ENCODE measurements at regions not wholly inside any gene's neighbourhood (a gene's known extent, or its start where the extent isn't known, plus 50 kb on each side); places are given as distances from the start of the nearest gene placed in this dataset.

DNA sequence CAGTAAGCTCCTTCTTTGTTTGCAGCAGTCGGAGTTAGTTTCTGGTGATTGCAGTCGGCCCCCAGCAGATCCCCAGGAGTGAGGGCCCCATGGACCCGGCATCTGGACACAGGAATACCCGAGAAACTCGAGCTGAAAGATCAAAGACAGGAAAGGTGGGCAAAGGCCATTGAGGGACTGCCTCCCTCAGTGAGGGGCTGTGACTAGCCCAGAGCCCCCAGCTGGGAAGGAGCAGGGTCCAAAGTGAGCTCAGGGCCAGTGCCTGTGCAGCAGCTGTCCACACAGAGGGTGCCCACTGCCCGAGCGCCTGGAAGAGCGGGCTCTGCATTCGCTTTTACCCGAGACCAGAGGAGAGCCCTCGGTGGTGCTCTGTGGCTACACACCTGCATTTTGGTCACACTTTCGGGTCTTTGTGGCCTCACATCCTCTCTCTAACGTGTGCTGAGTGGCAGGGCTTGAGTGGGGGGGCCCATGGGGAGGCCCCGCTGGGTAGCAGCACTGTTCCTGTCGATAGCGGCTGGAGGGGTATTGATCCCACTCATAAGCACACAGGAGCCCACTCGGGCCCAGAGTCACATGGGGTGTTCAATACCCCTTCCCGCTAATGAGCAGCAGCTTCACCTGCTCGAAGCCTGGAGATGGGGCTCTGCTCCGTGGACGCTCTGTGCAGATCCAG is 532.9 kb downstream of the TBC1D22A start:
- TF ChIP-seq, protein P1, sequence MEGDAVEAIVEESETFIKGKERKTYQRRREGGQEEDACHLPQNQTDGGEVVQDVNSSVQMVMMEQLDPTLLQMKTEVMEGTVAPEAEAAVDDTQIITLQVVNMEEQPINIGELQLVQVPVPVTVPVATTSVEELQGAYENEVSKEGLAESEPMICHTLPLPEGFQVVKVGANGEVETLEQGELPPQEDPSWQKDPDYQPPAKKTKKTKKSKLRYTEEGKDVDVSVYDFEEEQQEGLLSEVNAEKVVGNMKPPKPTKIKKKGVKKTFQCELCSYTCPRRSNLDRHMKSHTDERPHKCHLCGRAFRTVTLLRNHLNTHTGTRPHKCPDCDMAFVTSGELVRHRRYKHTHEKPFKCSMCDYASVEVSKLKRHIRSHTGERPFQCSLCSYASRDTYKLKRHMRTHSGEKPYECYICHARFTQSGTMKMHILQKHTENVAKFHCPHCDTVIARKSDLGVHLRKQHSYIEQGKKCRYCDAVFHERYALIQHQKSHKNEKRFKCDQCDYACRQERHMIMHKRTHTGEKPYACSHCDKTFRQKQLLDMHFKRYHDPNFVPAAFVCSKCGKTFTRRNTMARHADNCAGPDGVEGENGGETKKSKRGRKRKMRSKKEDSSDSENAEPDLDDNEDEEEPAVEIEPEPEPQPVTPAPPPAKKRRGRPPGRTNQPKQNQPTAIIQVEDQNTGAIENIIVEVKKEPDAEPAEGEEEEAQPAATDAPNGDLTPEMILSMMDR (tag by site-specific recombination; IDR thresholded peaks at IDR 0.05): no peak
- TF ChIP-seq ZNF670 (tag by site-specific recombination; IDR thresholded peaks at IDR 0.05; ENCODE audit: low read depth) (no peak), ZNF658 (tag by site-specific recombination; IDR thresholded peaks at IDR 0.05) (no peak), ZNF155 (tag by site-specific recombination; IDR thresholded peaks at IDR 0.05) (no peak), ZNF558 (tag by site-specific recombination; IDR thresholded peaks at IDR 0.05) (no peak), ZNF433 (tag by site-specific recombination; IDR thresholded peaks at IDR 0.05; ENCODE audit: low read depth) (no peak), ZNF274 (IDR thresholded peaks at IDR 0.05; ENCODE audit: low read length) (no peak), ZNF274 (tag by site-specific recombination; IDR thresholded peaks at IDR 0.05; ENCODE audit: borderline replicate concordance) (no peak), ZNF423 (tag by site-specific recombination; IDR thresholded peaks at IDR 0.05) (no peak), ZNF830 (tag by site-specific recombination; IDR thresholded peaks at IDR 0.05; ENCODE audit: low read depth) (no peak), ZNF747 (tag by site-specific recombination; IDR thresholded peaks at IDR 0.05) (no peak), ZBTB7A (tag by site-specific recombination; IDR thresholded peaks at IDR 0.05; ENCODE audit: low read depth) (no peak), ZNF138 (tag by site-specific recombination; IDR thresholded peaks at IDR 0.05; ENCODE audit: borderline replicate concordance) (no peak)
- TF ChIP-seq, protein P2, sequence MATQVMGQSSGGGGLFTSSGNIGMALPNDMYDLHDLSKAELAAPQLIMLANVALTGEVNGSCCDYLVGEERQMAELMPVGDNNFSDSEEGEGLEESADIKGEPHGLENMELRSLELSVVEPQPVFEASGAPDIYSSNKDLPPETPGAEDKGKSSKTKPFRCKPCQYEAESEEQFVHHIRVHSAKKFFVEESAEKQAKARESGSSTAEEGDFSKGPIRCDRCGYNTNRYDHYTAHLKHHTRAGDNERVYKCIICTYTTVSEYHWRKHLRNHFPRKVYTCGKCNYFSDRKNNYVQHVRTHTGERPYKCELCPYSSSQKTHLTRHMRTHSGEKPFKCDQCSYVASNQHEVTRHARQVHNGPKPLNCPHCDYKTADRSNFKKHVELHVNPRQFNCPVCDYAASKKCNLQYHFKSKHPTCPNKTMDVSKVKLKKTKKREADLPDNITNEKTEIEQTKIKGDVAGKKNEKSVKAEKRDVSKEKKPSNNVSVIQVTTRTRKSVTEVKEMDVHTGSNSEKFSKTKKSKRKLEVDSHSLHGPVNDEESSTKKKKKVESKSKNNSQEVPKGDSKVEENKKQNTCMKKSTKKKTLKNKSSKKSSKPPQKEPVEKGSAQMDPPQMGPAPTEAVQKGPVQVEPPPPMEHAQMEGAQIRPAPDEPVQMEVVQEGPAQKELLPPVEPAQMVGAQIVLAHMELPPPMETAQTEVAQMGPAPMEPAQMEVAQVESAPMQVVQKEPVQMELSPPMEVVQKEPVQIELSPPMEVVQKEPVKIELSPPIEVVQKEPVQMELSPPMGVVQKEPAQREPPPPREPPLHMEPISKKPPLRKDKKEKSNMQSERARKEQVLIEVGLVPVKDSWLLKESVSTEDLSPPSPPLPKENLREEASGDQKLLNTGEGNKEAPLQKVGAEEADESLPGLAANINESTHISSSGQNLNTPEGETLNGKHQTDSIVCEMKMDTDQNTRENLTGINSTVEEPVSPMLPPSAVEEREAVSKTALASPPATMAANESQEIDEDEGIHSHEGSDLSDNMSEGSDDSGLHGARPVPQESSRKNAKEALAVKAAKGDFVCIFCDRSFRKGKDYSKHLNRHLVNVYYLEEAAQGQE (tag by site-specific recombination; IDR thresholded peaks at IDR 0.05): no peak
- TF ChIP-seq, protein P3, sequence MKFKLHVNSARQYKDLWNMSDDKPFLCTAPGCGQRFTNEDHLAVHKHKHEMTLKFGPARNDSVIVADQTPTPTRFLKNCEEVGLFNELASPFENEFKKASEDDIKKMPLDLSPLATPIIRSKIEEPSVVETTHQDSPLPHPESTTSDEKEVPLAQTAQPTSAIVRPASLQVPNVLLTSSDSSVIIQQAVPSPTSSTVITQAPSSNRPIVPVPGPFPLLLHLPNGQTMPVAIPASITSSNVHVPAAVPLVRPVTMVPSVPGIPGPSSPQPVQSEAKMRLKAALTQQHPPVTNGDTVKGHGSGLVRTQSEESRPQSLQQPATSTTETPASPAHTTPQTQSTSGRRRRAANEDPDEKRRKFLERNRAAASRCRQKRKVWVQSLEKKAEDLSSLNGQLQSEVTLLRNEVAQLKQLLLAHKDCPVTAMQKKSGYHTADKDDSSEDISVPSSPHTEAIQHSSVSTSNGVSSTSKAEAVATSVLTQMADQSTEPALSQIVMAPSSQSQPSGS (tag by site-specific recombination; IDR thresholded peaks at IDR 0.05; ENCODE audit: low read depth): no peak
